ENCODE measurements at regions not wholly inside any gene's neighbourhood (a gene's known extent, or its start where the extent isn't known, plus 50 kb on each side); places are given as distances from the start of the nearest gene placed in this dataset.

DNA sequence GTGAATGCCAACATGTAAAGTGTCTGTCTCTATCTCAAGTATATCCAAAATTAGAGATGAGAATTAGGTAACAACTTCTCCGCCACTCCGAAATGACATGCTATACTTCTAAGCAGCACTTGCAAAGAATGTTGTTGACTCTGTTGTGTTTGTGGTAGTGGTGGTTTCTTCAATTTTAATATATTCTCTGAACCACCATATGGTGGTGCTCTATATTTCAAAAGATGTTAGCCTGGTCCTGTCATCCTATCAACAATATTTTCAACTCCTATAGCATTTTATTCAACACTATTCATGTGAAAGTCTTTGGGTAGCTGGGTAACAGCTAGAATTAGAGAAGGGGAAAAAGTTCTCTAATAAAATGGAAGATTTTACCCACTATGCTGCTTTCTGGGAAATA lies 1622.8 kb upstream of the IGFBP7 start:
- ATAC-seq, result no peak
- intact Hi-C loops (cut with DNase I), result no loop called here
- no peak for DNase-seq (ENCODE audit: missing footprints)

GRCh38 chr4:58723954-58724353 lies 1613.8 kb upstream of the IGFBP7 start:
- ATAC-seq, result no peak
- intact Hi-C loops (cut with DNase I), result no loop called here
- no peak for DNase-seq (ENCODE audit: missing footprints)

DNA sequence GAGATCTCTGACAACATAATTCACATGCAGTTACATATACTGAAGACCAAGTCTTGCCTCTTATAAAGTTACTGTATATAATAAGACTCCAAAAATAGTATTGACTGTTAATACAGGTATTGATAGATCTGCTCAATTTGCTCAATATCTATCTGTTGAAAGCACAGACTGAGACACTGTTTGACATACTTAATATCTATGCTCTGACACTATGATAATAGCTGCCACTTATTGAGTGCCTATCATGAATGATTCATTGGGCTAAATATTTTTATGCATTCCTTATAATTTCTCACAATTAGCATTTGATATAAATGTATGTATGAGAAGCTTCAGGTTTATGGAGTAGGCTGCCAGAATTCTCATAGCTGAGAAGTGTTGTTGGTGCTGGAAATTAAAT lies 1600.9 kb upstream of the IGFBP7 start:
- intact Hi-C loops (cut with DNase I), result no loop called here
- no peak for ATAC-seq
- DNase-seq (ENCODE audit: missing footprints), result no peak

- DNase-seq (ENCODE audit: missing footprints), result no peak
These were observed 1578.4 kb upstream of the IGFBP7 start for GRCh38 chr4:58688568-58688967.

GRCh38 chr4:58679886-58680285 lies 1569.7 kb upstream of the IGFBP7 start:
- intact Hi-C loops (cut with DNase I), result no loop called here
- ATAC-seq (no peak), DNase-seq (ENCODE audit: missing footprints) (no peak)

More at GRCh38 chr4:58688568-58688967, 1578.4 kb upstream of the IGFBP7 start:
- no peak for ATAC-seq
- intact Hi-C loops (cut with DNase I), result no loop called here

- DNase-seq (ENCODE audit: missing footprints) (no peak), ATAC-seq (no peak)
- intact Hi-C loops (cut with DNase I), result no loop called here
These were observed 1568.9 kb upstream of the IGFBP7 start for GRCh38 chr4:58679051-58679450.

DNA sequence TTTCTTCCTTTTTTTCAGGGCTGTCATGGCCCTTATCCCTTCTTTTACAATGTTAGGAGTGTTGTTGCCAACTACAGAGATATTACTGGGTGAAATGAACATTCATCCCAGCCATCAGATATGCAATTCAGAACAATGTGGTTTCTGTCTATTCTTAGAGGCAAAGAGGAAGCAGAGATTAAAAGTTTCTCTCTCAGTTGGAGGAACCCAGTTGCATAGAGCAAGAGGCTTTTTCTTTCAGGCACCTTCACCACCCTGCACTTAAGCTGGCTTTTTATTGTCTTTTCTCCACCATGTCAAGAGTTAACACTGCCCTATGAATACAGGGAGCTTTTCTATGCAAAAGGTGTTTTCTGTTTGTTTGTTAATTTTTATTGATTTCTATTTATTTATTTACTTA lies 1559.6 kb upstream of the IGFBP7 start:
- intact Hi-C loops (cut with DNase I), result no loop called here
- no peak for DNase-seq (ENCODE audit: missing footprints)
- ATAC-seq, result no peak

DNA sequence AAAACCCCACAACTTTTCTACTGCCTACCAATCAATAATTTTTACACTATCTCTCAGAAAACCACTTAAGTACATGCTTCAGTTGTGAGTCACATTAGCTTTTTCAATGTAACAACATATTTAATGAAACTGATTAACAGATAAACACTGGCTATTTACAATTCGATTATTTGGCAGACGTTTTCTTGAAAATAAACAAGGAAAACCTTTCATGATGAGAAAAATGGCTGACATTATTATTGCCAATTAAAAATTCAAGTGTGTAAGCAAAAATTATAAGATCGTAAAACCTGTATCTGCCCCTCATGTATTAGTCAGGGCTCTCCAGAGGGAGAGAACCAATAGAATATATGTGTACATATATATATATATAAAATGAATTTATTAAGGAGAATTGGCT lies 1555.5 kb upstream of the IGFBP7 start:
- ATAC-seq, result no peak

DNA sequence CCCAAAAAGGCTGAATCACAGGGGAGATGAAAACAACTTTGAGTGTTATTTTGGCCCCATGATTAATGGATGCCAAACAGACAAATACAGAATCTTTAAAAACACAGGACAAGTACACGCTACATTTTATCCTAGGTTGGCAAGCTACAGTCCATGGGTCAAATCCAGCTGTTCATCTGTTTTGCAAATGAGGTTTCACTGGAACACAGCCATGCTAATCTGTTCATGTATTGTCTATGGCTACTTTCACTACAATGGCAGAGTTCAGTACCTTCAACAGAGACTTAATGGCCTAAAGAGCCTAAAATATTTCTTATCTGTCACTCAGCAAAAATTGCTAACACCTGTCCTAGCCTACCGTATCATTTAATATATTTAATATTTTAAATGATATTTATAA lies 1548.5 kb upstream of the IGFBP7 start:
- no peak for DNase-seq (ENCODE audit: missing footprints)
- intact Hi-C loops (cut with DNase I), result no loop called here
- ATAC-seq, result no peak

More for the DNA sequence above, 1555.5 kb upstream of the IGFBP7 start:
- no peak for DNase-seq (ENCODE audit: missing footprints)
- intact Hi-C loops (cut with DNase I), result no loop called here

GRCh38 chr4:58653251-58653650 lies 1543.1 kb upstream of the IGFBP7 start:
- intact Hi-C loops (cut with DNase I), result no loop called here
- DNase-seq (ENCODE audit: missing footprints) (no peak), ATAC-seq (no peak)

DNA sequence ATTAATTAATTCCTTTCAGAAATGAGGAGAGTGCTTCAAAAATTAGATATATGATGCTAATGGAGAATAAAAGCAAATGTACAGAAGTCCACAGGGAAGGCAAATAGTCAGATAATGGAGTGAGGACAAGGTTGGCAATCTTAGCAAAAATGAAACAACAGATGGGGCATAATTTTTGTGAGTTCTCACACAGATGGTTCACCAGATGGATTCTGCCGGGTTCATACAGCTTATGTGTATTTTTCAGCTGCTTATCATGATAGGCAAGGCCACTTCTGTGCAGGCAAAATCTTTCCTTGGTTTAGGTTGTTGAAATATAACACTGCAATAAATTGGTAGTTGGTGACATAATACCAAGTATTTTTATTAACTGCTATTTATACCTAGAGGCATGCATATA lies 1539.0 kb upstream of the IGFBP7 start:
- intact Hi-C loops (cut with DNase I), result no loop called here
- DNase-seq (ENCODE audit: missing footprints), result no peak
- ATAC-seq, result no peak

DNA sequence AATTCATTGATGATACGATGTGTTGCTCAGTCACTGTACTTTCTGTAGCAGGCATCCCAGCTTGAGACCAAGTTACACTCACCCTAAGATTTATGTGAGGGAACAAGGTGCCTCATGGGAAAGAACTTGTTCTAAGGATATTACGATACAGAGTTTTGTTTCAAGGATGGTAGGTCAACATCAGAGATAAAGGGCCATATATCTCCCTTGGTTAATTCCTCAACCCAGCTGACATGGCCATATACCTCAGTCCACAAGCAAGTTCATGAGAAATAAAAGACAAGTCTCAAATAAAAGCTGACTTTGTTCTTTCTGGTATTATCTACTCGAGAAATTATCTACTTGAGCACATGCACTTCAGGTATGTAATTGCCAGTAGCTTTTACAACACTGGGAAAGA lies 1535.9 kb upstream of the IGFBP7 start:
- intact Hi-C loops (cut with DNase I), result no loop called here
- ATAC-seq, result no peak
- no peak for DNase-seq (ENCODE audit: missing footprints)

DNA sequence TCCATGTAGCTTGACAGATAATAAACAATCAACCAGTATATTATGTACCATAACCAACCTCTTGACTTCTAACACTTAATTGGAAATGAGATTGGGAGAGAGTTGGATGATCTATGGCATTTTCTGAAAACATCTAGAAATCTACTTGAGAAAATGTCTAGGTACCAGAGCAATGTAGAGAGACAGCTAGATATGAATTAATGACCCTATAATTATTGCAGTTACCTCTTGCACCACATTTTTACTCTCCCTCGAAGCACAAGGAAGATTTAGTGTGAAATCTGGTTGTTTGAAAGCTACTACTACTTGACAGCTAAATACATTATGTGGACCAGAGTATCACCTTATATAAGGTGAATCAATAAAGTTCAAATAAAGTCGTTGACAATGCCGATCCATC lies 1534.4 kb upstream of the IGFBP7 start:
- intact Hi-C loops (cut with DNase I), result no loop called here
- no peak for ATAC-seq
- no peak for DNase-seq (ENCODE audit: missing footprints)

DNA sequence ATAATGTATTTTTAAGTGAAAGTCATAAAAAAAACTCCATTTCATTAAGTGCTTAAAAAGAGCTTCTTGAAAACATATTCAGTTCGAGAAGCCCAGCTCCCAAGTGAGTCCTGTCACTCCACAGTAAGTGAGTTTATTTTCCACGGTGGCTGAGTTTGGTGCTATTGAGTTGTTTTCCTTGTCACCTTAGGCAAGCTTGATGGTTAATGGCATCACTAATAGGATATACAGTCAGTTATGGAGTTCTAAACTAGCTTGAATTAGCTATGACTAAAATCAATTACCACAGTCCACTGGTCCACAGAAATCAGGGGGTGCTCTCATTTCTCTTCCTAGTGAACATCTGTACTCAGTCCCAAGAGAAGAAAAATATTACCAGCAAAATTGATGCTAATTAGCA lies 1526.2 kb upstream of the IGFBP7 start:
- no peak for ATAC-seq
- intact Hi-C loops (cut with DNase I), result no loop called here

GRCh38 chr4:58617226-58617625 lies 1507.0 kb upstream of the IGFBP7 start:
- intact Hi-C loops (cut with DNase I), result no loop called here
- no peak for DNase-seq (ENCODE audit: missing footprints)
- ATAC-seq, result no peak

More for the DNA sequence above, 1526.2 kb upstream of the IGFBP7 start:
- DNase-seq (ENCODE audit: missing footprints), result no peak

DNA sequence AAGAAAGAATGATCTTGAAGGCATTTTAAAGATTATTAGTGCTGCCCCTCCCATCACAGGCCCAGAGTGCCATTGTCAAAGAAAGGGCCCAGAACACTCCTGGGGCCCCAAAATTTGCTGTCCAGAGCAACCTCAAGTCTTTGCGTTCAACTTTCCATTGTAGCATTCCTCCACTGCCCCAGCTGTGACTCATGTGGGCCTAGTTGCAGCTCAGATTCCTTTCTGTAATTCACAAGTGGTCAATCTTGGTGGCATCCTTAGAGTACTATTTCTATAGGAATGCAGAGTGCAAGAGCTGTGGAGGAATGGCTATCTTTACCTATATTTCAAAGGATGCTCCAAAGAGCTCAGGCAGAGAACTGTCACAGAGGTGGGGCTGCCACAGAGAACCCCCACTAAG lies 1500.8 kb upstream of the IGFBP7 start:
- DNase-seq (ENCODE audit: missing footprints) (no peak), ATAC-seq (no peak)
- intact Hi-C loops (cut with DNase I), result no loop called here

DNA sequence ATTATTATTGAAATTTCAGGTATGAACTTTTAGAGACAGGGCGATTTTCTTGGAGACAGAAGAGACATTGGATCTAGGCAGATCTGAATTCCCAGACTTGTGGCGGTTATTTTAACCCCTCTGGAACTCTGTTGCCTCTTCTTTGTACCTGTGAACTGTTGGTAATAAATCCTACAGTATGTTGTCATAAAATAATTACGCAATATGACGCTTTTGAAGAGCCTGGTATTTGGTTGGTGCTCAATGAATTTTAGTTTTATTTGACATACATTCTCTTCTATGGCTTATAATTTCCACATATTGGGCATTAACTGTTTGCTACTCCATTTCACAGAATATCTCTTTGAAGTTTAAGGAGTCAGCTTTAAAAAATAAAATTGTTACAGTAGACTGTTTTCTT lies 1496.1 kb upstream of the IGFBP7 start:
- ATAC-seq, result no peak
- intact Hi-C loops (cut with DNase I), result no loop called here
- no peak for DNase-seq (ENCODE audit: missing footprints)

- intact Hi-C loops (cut with DNase I), result no loop called here
- ATAC-seq, result no peak
These were observed 1493.8 kb upstream of the IGFBP7 start for GRCh38 chr4:58603951-58604350.

DNA sequence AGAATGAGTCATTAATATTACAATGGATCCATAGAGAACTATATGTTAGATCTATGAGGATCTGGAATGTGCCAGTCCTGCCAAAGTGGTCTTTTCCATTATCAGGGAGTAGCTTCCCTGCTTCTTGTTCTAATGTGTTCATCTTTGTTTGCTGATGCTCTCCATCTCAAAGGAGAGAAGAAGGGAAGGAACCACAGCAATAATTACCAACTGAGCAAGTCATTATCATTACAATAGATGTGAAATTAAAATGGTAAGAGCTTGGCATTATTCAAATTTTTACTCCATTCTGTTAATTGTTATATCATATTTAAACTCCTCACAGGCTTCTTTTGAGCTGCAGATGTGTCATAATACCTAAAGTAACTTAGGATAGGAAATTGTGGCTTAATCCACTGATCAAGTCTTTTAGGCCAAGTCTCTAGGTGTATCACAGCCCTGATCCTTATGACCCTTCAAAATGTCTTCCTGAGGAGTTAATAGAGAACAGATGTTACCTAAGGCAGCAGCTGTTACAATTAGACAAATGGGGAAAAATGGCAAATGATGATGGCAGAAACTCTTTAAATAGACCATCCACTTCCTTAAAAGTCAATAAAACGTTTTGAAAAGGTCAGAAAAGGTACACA lies 1492.7 kb upstream of the IGFBP7 start:
- intact Hi-C loops (cut with DNase I), result no loop called here
- DNase-seq (ENCODE audit: missing footprints) (no peak), ATAC-seq (no peak)

More at GRCh38 chr4:58603951-58604350, 1493.8 kb upstream of the IGFBP7 start:
- no peak for DNase-seq (ENCODE audit: missing footprints)

DNA sequence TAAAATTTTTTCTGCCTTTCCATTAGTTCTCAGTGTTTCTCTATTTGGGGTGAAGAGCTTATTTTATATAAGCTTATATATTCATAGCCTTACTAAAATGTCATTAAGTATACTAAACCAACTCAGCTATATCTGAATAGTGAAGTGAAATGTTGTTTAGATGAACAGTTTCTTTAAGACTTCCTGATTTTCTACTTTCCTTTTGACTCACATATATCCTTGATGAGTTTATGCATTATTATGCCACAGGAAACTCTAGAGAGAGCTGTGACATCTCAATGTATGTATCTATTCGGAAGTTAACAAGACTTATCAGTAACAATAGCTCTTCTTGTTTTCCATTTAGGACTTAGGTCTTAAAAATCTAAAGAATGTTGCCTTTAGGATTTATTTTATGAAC lies 1491.8 kb upstream of the IGFBP7 start:
- intact Hi-C loops (cut with DNase I), result no loop called here

GRCh38 chr4:58600290-58600689 lies 1490.1 kb upstream of the IGFBP7 start:
- intact Hi-C loops (cut with DNase I), result no loop called here
- no peak for DNase-seq (ENCODE audit: missing footprints)
- no peak for ATAC-seq

More for the DNA sequence above, 1491.8 kb upstream of the IGFBP7 start:
- DNase-seq (ENCODE audit: missing footprints) (no peak), ATAC-seq (no peak)

All from Right ventricle myocardium inferior (tissue), 1 donor.